ENCODE measurements at regions not wholly inside any gene's neighbourhood (a gene's known extent, or its start where the extent isn't known, plus 50 kb on each side); places are given as distances from the start of the nearest gene placed in this dataset.
"Not testable (repeated sequence)": the region's sequence is repeated elsewhere in the genome, so short reads cannot be mapped to it uniquely, and the experiment has no call there.

DNA sequence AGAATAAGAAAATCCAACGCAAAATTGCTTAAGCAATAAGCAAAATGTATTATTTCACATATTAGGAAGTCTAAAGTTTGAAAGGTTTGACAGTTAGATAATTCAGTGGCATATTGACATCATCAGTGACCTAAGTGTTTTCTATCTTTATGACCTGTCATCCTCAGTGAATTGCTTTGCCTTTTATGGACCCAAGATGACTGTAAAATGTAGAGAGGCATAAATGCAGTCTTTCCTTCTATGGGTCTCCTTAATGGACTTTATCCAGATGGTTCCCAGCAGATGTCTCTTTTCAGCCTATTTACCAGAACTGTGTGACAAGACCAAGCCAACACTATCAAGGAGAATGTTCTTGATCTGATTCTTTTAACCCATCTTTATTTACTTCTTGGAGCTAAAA, 192.9 kb downstream of the SPDYE17 start:
- H3K4me1 Mint-ChIP-seq, H3K36me3 Mint-ChIP-seq, CTCF ChIA-PET, H3K27me3 Mint-ChIP-seq, H3K27ac Mint-ChIP-seq, H3K4me3 Mint-ChIP-seq, DNase-seq, H3K9me3 Mint-ChIP-seq: not testable (repeated sequence)

DNA sequence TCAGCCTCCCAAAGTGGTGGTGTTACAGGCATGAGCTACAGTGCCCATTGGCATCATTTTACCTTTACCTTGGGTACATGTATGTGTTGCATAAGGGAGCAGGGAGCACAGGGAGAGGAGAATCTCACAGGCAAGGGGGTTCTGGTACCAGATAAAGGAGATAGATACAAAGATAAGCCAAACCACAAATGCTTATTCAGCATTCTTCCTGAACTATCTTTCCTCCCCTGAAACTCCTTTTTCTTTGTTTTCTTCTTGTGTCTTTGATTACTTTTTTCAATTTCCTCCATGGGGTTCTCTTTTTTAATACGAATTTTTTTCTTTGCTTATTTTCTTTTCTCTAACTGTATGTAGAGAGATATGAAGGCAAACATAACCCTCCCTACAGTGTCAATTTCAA, 193.8 kb downstream of the SPDYE17 start:
- H3K27ac Mint-ChIP-seq, DNase-seq, H3K4me1 Mint-ChIP-seq, H3K9me3 Mint-ChIP-seq, H3K27me3 Mint-ChIP-seq, H3K4me3 Mint-ChIP-seq, H3K36me3 Mint-ChIP-seq, CTCF ChIA-PET: not testable (repeated sequence)

DNA sequence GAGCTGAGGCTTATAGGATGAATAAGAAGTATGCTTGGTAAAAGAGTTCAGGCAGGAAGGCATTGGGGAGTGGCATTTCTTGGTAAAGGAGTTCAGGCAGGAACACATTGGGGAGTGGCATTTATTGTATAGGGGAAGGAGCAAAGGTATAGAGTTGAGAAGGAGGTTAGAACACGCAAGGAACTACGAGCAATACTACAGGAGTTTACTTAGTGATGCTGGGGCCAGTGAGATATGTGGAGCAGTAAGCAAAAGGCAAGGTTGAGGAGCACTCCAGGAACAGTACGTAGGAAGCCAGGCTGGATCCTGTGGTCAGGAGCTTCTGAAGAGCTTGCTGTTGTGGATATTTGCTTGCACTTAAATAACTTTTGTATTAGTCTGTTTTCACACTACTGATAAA, 202.2 kb upstream of the POMZP3 start:
- CTCF ChIA-PET: not testable (repeated sequence)

DNA sequence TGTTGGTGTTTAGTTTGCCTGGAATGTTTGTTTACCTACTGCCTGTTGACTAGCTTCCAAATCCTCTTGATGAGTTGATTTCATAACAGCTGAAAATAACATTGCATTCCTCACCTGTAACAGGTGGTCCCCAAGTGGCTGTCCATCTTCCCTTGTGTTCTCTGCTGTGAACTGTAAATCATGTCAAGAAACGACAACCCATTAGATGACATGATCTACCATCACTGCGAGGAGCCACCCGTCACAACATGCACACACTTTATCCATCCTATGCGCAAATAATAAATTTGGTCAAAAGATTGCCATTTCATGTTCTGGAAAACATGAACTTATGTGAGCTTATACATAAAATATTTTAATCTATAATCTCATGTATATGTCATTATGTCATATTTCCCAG, 199.1 kb upstream of the POMZP3 start:
- H3K36me3 Mint-ChIP-seq, CTCF ChIA-PET, H3K9me3 Mint-ChIP-seq, H3K4me3 Mint-ChIP-seq, H3K27ac Mint-ChIP-seq, H3K27me3 Mint-ChIP-seq, DNase-seq, H3K4me1 Mint-ChIP-seq: not testable (repeated sequence)

More for the DNA sequence above, 202.2 kb upstream of the POMZP3 start:
- H3K9me3 Mint-ChIP-seq, H3K27me3 Mint-ChIP-seq, DNase-seq, H3K36me3 Mint-ChIP-seq, H3K4me3 Mint-ChIP-seq, H3K4me1 Mint-ChIP-seq, H3K27ac Mint-ChIP-seq: not testable (repeated sequence)

DNA sequence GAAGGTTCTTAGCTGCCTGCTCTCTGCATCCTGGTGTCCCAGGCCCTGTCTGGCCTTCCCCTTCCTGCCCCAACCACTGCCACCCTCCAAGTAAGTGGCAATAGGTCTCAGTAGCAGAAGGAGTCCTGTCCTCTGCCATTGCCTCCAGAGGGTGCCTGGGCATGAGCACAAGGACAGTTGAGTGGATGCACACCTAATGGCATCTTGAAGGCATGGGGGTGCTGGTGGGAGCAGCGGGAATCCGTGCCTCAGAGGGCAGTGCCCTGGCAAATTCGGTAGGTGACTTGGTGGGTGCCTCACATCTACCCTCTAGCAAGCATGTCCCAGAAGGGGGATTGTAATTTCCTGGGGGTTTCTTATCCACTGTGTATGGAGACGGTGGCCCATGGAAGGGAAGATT, 182.8 kb upstream of the POMZP3 start:
- H3K4me1 Mint-ChIP-seq, H3K27me3 Mint-ChIP-seq, H3K36me3 Mint-ChIP-seq, H3K4me3 Mint-ChIP-seq, H3K9me3 Mint-ChIP-seq, CTCF ChIA-PET, H3K27ac Mint-ChIP-seq, DNase-seq: not testable (repeated sequence)

DNA sequence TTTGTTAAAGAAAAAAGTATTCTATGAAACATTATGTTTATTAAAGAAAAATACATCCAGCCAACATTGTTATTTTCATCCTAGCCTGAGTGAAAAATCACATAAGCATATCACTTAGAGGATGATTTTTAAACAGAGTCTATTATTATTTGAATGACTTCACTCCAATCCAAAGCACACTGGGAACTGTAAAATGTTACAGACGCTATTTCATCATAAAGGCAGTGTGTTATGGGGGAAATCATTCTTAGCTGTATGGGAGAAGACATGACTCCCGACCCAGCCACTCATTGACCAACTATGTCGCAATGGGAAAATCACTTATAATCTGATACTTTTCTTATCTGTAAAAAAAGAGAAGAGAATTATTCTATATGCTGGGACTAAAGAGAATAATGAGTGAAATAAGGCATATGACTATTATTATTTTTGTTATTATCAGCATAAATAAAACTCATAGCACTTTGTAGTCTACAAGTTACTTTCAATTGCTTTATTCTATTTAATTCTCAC, 180.6 kb upstream of the POMZP3 start:
- H3K27me3 Mint-ChIP-seq, H3K27ac Mint-ChIP-seq, H3K4me1 Mint-ChIP-seq, H3K36me3 Mint-ChIP-seq, CTCF ChIA-PET, H3K9me3 Mint-ChIP-seq, H3K4me3 Mint-ChIP-seq, DNase-seq: not testable (repeated sequence)

DNA sequence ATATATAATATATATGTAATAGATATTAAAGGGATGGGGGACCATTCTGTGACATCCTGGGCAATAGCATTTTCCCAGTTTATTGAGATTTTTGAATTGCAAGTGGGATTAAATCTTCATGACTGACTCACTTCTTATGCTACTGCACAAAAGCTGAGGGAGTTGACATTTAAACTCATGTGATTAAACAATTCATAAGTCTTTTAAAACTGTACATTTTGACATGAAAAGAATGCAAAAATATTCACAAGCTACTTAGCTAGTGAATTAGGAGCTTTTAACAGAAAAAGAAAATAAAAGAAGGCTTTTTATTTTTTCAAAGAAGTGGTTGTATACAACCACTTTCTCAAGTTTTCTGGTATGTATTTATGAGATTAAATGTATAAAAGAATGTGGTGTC, 179.4 kb upstream of the POMZP3 start:
- H3K4me1 Mint-ChIP-seq, H3K36me3 Mint-ChIP-seq, H3K9me3 Mint-ChIP-seq, H3K27ac Mint-ChIP-seq, H3K27me3 Mint-ChIP-seq, CTCF ChIA-PET, DNase-seq, H3K4me3 Mint-ChIP-seq: not testable (repeated sequence)

DNA sequence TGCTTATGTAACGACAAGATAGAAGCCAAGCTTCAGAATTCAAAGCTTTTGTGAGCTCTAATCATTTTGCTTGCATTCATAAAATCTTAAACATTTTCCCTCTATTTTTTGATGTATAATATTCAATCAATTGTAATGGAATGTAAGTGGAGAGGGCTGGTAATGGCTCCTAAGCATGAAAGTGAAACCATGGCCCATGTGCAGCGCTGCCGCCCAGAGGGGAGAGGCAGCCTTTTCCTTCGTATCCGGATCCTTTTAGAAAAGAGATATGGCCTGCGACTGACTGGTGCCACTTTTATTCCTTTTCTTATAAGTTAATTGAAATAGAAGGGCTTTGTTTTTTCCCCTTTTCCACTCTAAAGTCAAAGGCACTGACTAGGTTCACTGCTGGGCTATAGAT, 178.9 kb upstream of the POMZP3 start:
- DNase-seq, H3K27ac Mint-ChIP-seq, H3K36me3 Mint-ChIP-seq, CTCF ChIA-PET, H3K9me3 Mint-ChIP-seq, H3K4me1 Mint-ChIP-seq, H3K4me3 Mint-ChIP-seq, H3K27me3 Mint-ChIP-seq: not testable (repeated sequence)

DNA sequence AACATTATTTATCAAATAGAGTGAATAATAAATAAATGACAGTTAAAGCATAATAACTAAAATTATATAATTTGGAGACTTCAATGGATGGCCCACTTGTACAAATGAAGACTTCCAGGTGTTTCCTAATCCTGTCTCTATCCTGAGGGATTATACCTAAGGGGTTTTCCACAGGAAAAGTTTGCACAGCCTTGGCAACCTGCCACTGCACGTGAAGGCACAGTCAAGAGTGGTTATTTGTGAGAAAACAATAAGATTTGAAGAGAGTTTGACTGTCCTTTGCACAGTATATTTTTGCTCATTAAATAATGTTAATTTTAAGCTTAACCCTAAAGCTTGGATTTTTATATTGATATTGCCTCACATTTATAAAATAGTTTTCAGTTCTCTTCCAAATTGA, 178.2 kb upstream of the POMZP3 start:
- H3K4me1 Mint-ChIP-seq, H3K27ac Mint-ChIP-seq, H3K4me3 Mint-ChIP-seq, H3K9me3 Mint-ChIP-seq, CTCF ChIA-PET, DNase-seq, H3K27me3 Mint-ChIP-seq, H3K36me3 Mint-ChIP-seq: not testable (repeated sequence)

DNA sequence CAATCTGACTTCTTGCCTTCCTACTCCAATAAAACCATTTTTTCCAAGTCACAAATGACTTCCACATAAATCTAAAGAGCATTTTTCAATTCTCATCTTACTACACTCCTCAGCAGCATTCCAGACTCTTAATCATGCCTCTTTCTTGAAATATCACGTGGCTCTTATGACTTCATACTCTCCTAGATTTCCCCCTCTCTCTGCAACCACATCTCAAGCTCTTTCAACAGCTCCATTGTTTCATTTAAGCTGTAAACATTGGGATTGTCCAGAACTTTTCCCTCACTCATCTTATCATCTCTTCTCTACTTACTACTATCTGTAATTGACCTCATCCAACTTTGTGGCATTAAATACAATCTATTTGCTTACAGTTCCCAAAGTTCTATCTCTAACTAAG, 170.6 kb upstream of the POMZP3 start:
- CTCF ChIA-PET, H3K27me3 Mint-ChIP-seq, H3K27ac Mint-ChIP-seq, DNase-seq, H3K4me1 Mint-ChIP-seq, H3K9me3 Mint-ChIP-seq, H3K4me3 Mint-ChIP-seq, H3K36me3 Mint-ChIP-seq: not testable (repeated sequence)

DNA sequence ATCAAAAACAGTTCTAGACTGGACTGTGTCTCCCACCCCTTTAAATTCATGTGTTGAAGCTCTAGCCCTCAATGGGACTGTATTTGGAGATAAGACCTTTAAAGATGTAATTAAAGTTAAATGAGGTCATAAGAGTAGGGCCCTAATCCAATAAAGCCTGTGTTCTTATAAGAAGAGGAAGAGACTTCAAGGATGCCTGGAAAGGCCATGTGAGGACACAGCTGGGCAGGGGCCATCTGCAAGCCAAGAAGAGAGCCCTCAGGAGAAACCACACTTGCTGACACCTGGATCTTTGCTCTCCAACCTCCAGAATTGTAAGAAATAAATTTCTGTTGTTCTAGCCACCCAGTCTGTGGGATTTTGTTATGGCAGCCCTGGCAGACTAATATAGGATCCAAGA, 153.6 kb upstream of the POMZP3 start:
- H3K36me3 Mint-ChIP-seq, H3K9me3 Mint-ChIP-seq, DNase-seq, H3K27ac Mint-ChIP-seq, H3K27me3 Mint-ChIP-seq, H3K4me1 Mint-ChIP-seq, H3K4me3 Mint-ChIP-seq, CTCF ChIA-PET: not testable (repeated sequence)

DNA sequence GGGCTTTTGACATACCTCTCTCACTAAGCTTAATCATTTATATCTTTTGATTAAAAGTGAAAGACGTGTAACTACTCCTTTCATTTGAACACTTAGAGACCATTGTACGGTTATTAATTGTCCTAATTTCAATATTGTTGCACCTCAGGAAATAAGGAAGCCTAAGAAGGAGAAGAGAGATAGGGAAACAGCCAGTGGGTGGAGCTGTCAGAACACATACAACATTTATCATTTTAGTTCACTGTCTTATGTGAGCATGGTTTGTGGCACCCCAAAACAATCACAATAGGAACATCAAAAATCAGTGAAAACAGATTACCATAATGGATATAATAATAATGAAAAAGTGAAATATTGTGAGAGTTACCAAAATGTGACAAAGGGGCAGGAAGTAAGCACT, 147.2 kb upstream of the POMZP3 start:
- H3K27me3 Mint-ChIP-seq, H3K4me1 Mint-ChIP-seq, H3K9me3 Mint-ChIP-seq, H3K4me3 Mint-ChIP-seq, DNase-seq, H3K27ac Mint-ChIP-seq, H3K36me3 Mint-ChIP-seq, CTCF ChIA-PET: not testable (repeated sequence)

DNA sequence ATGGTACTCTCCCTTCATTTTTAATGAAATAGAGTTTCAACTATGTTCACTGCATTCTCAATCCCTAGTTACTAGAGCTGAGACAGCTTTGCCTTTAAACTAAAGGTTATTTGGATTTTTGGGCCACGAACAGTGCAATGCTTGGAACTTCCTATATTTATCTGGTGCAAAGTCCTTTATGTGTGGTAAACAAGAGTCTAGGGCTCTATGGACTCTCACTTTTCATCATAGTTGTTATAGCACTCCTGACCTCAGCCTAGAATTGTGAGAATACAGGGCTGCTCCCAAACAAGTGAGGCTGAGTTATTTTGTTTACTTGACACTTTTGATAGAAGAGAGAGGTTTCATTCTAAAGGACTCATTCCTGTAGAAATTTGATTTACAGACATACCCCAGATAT, 144.9 kb upstream of the POMZP3 start:
- H3K9me3 Mint-ChIP-seq, H3K4me3 Mint-ChIP-seq, DNase-seq, H3K36me3 Mint-ChIP-seq, CTCF ChIA-PET, H3K27me3 Mint-ChIP-seq, H3K27ac Mint-ChIP-seq, H3K4me1 Mint-ChIP-seq: not testable (repeated sequence)

DNA sequence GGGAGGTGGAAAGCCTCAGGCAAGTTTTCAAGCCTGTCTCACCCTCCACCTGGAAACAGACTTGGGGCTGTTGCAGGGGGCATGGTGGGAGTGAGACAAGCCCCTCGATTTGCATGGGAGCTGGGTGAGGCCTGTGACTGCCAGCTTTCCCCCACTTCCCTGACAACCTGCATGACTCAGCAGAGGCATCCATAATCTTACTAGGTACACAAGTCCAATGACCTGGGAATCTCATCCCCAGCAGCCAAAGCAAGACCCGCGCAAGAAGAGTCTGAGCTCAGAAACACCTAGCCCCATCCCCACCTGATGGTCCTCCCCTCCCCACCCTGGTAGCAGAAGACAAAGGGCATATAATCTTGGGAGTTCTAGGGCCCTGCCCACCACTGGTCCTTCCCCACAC, 136.9 kb upstream of the POMZP3 start:
- H3K27ac Mint-ChIP-seq, H3K4me1 Mint-ChIP-seq, H3K4me3 Mint-ChIP-seq, CTCF ChIA-PET, H3K27me3 Mint-ChIP-seq, DNase-seq, H3K36me3 Mint-ChIP-seq, H3K9me3 Mint-ChIP-seq: not testable (repeated sequence)

DNA sequence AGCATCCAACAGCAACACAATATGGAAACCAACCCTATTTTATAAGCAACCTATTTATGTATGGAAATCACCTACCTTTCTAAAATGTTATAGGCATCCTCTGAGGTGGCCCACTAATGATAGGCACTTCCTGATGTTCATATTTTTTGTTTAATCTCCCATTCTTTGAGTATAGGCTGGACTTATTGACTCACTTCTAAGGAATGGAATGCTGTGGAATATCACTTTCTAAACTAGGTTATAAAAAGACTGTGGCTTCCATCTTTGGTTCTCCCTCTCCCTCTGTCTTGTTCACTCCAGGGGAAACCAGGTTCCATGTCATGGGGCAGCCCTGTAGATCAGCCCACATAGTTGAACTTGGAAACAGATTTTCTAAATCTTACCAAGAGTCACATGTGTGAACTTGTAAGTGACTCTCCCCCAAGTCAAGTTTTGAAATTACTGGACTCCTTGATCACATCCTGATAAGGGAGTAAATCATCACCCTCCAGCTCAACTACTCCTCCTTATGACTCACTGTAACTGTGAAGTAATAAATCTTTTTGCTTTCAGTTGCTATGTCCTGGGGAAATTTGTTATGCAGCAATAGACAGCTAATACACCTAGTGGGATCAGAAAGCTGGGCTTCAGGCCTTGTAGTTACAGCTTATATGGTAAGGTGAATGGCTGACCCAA, 133.6 kb upstream of the POMZP3 start:
- H3K27ac Mint-ChIP-seq, H3K36me3 Mint-ChIP-seq, H3K9me3 Mint-ChIP-seq, H3K4me1 Mint-ChIP-seq, DNase-seq, CTCF ChIA-PET, H3K27me3 Mint-ChIP-seq, H3K4me3 Mint-ChIP-seq: not testable (repeated sequence)

DNA sequence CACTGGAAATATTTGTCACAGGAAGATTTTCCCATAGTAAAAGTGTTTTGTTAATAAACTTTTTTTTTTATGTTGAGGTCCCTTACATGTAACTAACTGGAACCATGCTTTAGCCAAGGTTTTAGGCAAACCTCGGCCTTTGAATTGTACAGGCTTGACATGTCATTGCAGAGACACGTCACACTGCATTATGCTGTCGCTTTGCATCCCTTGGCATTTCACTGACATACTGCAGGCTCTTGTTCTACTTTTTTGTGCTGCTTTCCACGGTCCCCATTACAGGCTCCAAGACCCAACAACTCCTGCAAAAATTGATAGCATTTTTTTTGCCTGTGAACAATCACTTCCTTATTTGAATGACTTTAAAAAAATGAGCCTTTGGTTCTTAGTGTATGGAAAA, 112.5 kb upstream of the POMZP3 start:
- CTCF ChIA-PET, H3K36me3 Mint-ChIP-seq, H3K4me3 Mint-ChIP-seq, DNase-seq, H3K9me3 Mint-ChIP-seq, H3K4me1 Mint-ChIP-seq, H3K27me3 Mint-ChIP-seq, H3K27ac Mint-ChIP-seq: not testable (repeated sequence)

Measured in activated naive CD4-positive, alpha-beta T cell treated with anti-CD3 and anti-CD28 coated beads, Interleukin-2, amount 10 ng/mL, durations not matched to agents 7 days and 5 days (primary cell).